NCI-H345 treated with DMSO at 0.1 percent for 48 hours (cell line): ENCODE measurements at regions not wholly inside any gene's neighbourhood (a gene's known extent, or its start where the extent isn't known, plus 50 kb on each side); places are given as distances from the start of the nearest gene placed in this dataset.

ENCODE experiments used
- DNase-seq: peaks from one replicate; lab custom pipeline; 2025; ENCODE audit not compliant: unreplicated experiment; lab: John Stamatoyannopoulos, UW

- no peak for DNase-seq
These were observed 217.1 kb upstream of the GHITM start for GRCh38 chr10:83921984-83922860.

- DNase-seq, result no peak
These were observed 214.2 kb upstream of the GHITM start for GRCh38 chr10:83925133-83925532.

- DNase-seq, result no peak
These were observed 212.7 kb upstream of the GHITM start for GRCh38 chr10:83926606-83927005.

- DNase-seq, result no peak
These were observed 212.1 kb upstream of the GHITM start for GRCh38 chr10:83927166-83927565.

GRCh38 chr10:83929399-83929798 is 209.9 kb upstream of the GHITM start:
- DNase-seq, result no peak

GRCh38 chr10:83931669-83932068 is 207.6 kb upstream of the GHITM start:
- DNase-seq, result no peak

- DNase-seq, result no peak
These were observed 207.1 kb upstream of the GHITM start for GRCh38 chr10:83932245-83932644.

GRCh38 chr10:83934062-83934461 is 205.2 kb upstream of the GHITM start:
- DNase-seq, result no peak

- no peak for DNase-seq
These were observed 204.5 kb upstream of the GHITM start for GRCh38 chr10:83934641-83935338.

GRCh38 chr10:83935339-83935736 is 204.0 kb upstream of the GHITM start:
- DNase-seq, result no peak

GRCh38 chr10:83935911-83936310 is 203.4 kb upstream of the GHITM start:
- DNase-seq, result no peak

- DNase-seq, result no peak
These were observed 202.1 kb upstream of the GHITM start for GRCh38 chr10:83937161-83937560.

GRCh38 chr10:83937826-83938225 is 201.5 kb upstream of the GHITM start:
- no peak for DNase-seq

GRCh38 chr10:83941189-83941588 is 198.1 kb upstream of the GHITM start:
- no peak for DNase-seq

- no peak for DNase-seq
These were observed 196.9 kb upstream of the GHITM start for GRCh38 chr10:83942410-83942809.

- no peak for DNase-seq
These were observed 196.3 kb upstream of the GHITM start for GRCh38 chr10:83943049-83943448.

- DNase-seq, result no peak
These were observed 195.4 kb upstream of the GHITM start for GRCh38 chr10:83943920-83944319.

GRCh38 chr10:83945982-83946718 is 193.2 kb upstream of the GHITM start:
- DNase-seq, result peak; percentile 49

- DNase-seq, result no peak
These were observed 187.0 kb upstream of the GHITM start for GRCh38 chr10:83952314-83952713.

- DNase-seq, result no peak
These were observed 185.7 kb upstream of the GHITM start for GRCh38 chr10:83953589-83953988.

- no peak for DNase-seq
These were observed 185.0 kb upstream of the GHITM start for GRCh38 chr10:83954193-83954799.
